Skin epidermis (tissue), 12 donors: ENCODE measurements at regions not wholly inside any gene's neighbourhood (a gene's known extent, or its start where the extent isn't known, plus 50 kb on each side); places are given as distances from the start of the nearest gene placed in this dataset.

Experiments
- H3K27ac ChIP-seq, 21 experiments: fragments of 200-600 bp; sonication (generic) in 11 of 21; one replicate each; pipeline ENCODE4 v1.5.0; 2020; ENCODE audit warnings: mild to moderate bottlenecking in 3 of 21, inconsistent platforms in 2 of 21, moderate library complexity in 2 of 21
- H3K4me3 ChIP-seq, 7 experiments: fragments of 200-600 bp; sonication (generic) in 2 of 7; one replicate each; pipeline ENCODE4 v1.5.0; 2020; ENCODE audit warnings: inconsistent platforms in 2 of 7, mild to moderate bottlenecking in 2 of 7, moderate library complexity in 1 of 7

GRCh38 chr17:71114911-71115668 lies 945.8 kb downstream of the KCNJ2 start:
- H3K27ac ChIP-seq = no peak overlapping the region
- H3K4me3 ChIP-seq = no peak overlapping the region

- Histone ChIP-seq H3K4me3 (no peak overlapping the region), H3K27ac (no peak overlapping the region)
Observed at GRCh38 chr17:71115669-71115972, 946.3 kb downstream of the KCNJ2 start.

GRCh38 chr17:71117466-71117865 lies 948.1 kb downstream of the KCNJ2 start:
- Histone ChIP-seq H3K27ac (no peak overlapping the region), H3K4me3 (no peak overlapping the region)

DNA sequence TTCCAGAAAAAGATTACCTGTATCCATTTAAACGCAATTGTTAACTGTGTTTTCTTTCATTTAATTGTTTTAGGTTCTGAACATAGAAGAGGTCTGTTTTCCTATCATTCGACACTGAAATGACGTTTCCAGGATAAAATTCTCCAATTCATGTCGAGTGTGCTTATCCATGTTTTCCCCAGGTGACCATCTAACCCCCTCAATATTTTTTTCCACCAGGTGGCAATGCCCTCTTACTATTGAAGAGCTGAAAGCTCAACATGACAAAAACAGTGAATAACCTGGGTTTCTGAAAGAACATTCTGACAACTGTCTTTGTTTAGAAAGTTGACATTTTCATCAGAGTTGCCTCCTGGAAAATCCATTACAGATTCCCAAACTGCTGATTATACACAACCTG lies 948.7 kb downstream of the KCNJ2 start:
- H3K27ac ChIP-seq = no peak overlapping the region
- no peak overlapping the region for H3K4me3 ChIP-seq

DNA sequence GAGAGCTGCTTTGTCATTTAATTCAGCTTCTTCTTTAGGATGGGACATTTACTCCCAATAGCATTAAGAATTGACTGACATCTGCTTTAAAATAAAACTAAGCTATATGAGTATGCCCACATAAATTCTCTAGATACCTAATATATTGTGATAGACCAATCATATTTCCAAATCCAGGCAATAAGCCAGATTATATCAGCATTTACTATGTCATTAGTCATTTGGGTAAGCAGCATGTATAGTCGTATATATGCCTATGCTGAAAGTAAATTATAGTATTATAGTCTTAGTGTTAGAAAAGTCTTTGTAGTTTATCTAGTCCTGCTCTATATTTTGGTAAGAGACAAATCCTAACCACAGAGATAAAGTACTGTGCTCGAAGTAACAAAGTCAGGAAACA lies 958.1 kb downstream of the KCNJ2 start:
- no peak overlapping the region for H3K27ac ChIP-seq
- H3K4me3 ChIP-seq = no peak overlapping the region

DNA sequence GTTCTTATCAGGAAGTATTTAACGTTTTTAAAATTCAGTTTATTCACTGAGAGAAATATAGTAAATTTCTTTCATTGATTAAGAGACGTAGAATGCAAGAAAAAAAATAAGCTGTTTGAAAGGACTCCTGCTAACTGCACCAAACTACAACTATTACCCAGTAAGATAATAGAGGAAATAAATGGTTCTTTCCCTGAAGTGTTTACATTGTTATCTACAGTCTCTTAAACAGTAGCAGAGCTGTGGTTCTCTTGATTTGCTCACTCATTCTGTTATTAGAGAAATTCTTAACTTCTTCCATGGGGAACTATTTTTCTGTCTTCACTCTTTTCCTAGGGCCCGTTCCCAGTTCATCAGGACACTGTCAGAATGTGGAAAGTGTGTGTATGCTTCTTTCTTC lies 973.0 kb downstream of the KCNJ2 start:
- no peak overlapping the region for H3K27ac ChIP-seq
- no peak overlapping the region for H3K4me3 ChIP-seq

DNA sequence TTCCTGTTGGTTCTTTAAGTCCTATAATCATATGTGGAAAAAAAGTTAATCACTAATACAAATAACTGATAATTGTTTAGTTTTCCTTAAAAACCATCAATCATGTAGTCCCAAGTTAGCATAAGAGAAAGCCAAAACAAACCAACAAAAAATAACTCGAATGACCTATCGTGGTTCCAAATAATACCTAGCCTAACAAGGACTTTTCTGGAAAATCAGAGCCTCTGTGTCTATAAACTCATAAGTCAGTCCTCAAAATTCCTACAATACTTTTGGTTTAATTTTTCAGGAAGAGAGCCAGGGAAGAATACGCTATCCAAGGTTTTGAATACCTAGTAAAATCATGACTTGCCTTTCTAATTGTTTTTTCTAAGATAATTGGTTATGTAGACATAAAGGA lies 975.3 kb upstream of the SOX9 start:
- H3K4me3 ChIP-seq = no peak overlapping the region
- no peak overlapping the region for H3K27ac ChIP-seq

DNA sequence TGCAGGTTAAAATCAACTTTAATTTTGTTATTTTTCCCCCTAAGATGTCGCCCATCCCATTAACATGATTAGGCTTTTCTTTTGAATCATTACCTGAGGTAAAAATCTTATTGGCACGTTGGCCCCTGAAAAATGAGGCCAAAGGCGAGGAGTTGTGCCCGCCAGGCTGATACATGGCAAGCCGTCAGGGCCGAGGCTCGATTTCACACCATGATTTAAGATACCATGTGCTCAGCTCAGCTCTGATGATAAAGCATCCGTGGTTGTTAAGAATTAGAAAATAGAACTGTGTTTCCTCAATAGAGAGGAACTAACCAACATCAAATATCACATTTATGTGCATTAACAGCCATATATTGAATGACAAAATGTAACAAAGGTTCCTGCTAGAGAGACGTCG lies 972.9 kb upstream of the SOX9 start:
- Histone ChIP-seq H3K27ac (no peak overlapping the region), H3K4me3 (no peak overlapping the region)

GRCh38 chr17:71149607-71150006 lies 971.2 kb upstream of the SOX9 start:
- no peak overlapping the region for H3K27ac ChIP-seq
- H3K4me3 ChIP-seq = no peak overlapping the region

DNA sequence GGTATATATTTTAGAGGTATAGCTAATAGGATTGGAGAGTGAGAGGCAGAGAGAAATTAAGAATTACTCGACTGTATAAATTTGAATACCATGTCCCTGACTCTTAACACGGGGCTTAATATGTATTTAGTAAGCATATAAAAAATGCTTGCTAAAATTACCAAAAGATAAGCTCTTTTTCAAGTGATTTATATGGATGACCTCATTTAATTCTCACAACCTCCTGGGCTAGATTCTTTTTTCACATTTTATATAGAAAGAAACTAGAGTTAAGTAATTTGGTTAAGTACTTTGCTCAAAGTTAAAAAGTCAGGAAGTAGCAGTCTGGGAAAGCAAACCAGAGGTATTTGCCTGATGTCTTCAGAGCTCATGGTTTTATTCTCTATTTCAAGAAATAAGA lies 963.5 kb upstream of the SOX9 start:
- Histone ChIP-seq H3K4me3 (no peak overlapping the region), H3K27ac (no peak overlapping the region)

GRCh38 chr17:71158437-71158836 lies 962.4 kb upstream of the SOX9 start:
- Histone ChIP-seq H3K4me3 (no peak overlapping the region), H3K27ac (no peak overlapping the region)

- no peak overlapping the region for H3K27ac ChIP-seq
- H3K4me3 ChIP-seq = no peak overlapping the region
Observed at GRCh38 chr17:71163121-71163812, 957.6 kb upstream of the SOX9 start.

GRCh38 chr17:71163813-71164122 lies 957.1 kb upstream of the SOX9 start:
- Histone ChIP-seq H3K4me3 (no peak overlapping the region), H3K27ac (no peak overlapping the region)

DNA sequence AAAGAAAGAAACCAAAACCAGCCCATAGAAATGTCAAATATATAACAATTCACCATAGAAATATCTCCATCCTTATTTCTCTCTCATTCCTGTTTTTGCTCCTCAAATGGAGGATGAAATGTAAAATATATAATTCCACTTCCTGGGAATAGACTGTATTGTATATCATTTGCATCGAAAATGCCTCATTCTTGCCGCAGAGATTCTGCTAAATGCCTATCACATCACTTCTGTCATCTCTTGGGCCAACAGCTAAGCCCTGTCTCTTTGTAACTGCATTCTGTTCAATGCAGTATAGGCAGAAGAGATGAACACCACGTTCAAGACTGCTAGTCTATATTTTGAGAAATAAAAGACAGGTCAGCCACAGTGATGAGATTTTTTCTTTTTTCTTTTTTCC lies 956.3 kb upstream of the SOX9 start:
- Histone ChIP-seq H3K4me3 (no peak overlapping the region), H3K27ac (no peak overlapping the region)

DNA sequence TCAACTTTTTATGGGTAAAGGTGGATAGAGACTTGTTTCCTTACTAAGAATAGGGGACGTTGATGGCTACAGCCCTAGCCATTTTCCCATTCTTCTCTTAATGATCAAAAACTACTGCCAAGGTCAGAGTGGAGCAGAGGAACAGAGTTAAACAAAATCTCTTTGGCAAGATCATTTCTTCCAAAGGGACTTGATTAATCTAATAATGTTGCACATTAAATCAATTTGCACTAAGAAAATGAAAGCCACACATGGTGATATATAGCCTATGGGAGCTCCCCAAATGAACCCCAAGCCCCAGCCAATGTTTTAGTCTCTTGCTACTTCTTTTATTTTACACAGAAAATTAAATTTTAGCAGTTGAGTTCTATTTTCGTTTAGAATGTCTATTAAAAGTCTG lies 954.5 kb upstream of the SOX9 start:
- H3K27ac ChIP-seq = no peak overlapping the region

GRCh38 chr17:71168053-71168741 lies 952.6 kb upstream of the SOX9 start:
- no peak overlapping the region for H3K27ac ChIP-seq
- H3K4me3 ChIP-seq = no peak overlapping the region

More for the DNA sequence above, 954.5 kb upstream of the SOX9 start:
- H3K4me3 ChIP-seq = no peak overlapping the region

DNA sequence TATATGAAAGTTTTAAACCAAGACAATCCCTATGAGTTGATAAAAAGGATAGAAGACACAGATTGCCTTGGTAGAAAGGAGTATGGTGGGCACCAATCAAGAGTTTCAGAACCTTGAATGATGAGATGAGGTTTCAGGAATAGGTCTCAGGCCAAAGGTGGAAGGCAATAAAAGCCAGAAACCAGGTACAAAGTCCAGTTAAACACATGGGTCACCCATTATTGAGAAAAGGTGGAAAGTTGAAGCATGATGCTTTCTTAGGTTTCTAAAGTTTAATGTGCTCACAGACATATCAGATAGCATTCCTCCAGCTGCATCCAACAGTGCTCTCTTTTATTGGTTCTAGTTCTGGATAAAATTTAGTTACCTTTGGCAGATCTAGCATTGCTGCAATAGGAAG lies 950.8 kb upstream of the SOX9 start:
- Histone ChIP-seq H3K4me3 (no peak overlapping the region), H3K27ac (no peak overlapping the region)

DNA sequence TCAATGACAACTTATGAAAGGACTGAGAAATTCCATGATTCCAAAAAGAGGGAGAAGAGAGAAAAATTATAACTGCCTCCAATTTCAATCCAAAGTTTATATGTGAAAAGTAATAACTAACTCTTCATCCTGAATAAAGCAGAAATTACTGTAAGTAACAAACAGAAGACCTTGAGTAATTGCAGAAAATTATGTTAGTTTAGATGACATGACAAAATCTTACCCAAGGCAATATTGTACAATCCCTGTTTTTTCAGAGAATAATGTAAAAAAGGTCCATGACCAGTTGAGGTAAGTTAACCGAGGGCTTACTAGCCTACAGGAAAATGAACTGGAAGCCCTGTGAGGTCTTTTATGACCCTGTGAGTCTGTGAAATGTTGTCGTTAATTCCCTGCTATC lies 949.5 kb upstream of the SOX9 start:
- Histone ChIP-seq H3K27ac (no peak overlapping the region), H3K4me3 (no peak overlapping the region)

DNA sequence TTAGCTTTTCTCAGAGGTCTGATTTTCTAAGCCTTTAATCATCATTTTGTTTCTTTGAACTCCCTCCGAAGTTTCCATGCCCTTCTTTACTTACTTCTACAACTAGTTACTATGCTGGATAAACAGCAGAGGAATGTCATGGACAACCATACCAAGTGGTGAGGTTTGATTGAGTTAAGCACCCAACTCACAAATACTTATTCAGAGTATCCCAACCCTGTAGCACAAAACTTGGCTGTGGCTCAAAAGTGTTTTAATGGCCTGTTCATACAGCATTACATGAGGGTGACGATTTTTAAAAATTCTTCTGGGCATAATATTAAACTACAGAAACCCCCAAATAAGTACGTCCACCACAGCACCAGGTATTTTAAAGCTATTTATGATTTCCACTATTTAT lies 946.8 kb upstream of the SOX9 start:
- no peak overlapping the region for H3K4me3 ChIP-seq
- H3K27ac ChIP-seq = no peak overlapping the region

- no peak overlapping the region for H3K27ac ChIP-seq
Observed at GRCh38 chr17:71176331-71176730, 944.5 kb upstream of the SOX9 start.

DNA sequence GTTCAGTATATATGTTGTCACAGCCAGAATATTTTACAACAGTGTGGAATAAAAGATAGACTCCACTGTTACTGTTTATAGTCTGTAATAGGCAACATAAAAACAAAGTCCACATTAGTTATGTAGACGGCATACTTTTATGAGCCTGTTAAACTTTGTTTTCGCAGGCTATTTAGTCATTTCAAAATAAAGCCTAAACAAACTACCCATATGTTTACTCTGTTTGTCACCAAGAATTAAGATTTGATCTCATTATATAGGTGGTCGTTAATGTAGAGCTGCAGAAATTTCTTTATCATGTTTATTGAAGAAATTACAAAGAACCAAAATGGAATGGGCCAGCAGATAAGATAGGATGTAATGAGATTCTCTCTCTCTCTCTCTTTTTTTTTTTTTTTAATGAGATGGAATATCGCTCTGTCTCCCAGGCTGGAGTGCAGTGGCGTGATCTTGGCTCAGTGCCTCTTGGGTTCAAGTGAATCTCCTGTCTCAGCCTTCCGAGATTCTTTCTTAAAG lies 943.8 kb upstream of the SOX9 start:
- no peak overlapping the region for H3K4me3 ChIP-seq
- no peak overlapping the region for H3K27ac ChIP-seq

More at GRCh38 chr17:71176331-71176730, 944.5 kb upstream of the SOX9 start:
- H3K4me3 ChIP-seq = no peak overlapping the region
